Gastrocnemius medialis (tissue), 4 donors: ENCODE measurements at regions not wholly inside any gene's neighbourhood (a gene's known extent, or its start where the extent isn't known, plus 50 kb on each side); places are given as distances from the start of the nearest gene placed in this dataset.
"Not testable (repeated sequence)": the region's sequence is repeated elsewhere in the genome, so short reads cannot be mapped to it uniquely, and the experiment has no call there.

Experiments used
- ATAC-seq, 2 donors: fragments of 150-250 bp; one replicate each; pipeline ENCODE4 v1.9.1; 2016
- DNase-seq, 2 donors: peaks; one replicate each; pipeline ENCODE4 v3.0.0-alpha.2; 2019
- H3K27ac ChIP-seq, 4 donors: fragments of 200-600 bp; sonication (generic); 1 replicate in 1 of 4; 2 replicates in 3 of 4; pipeline ENCODE4 v1.5.1; 2016 to 2018; ENCODE audit warnings: mild to moderate bottlenecking in 2 of 4, moderate library complexity in 1 of 4
- H3K27me3 ChIP-seq, 3 donors: fragments of 200-600 bp; sonication (generic) in 2 of 3; 1 replicate in 1 of 3; 2 replicates in 2 of 3; pipeline versions ENCODE4 v1.5.1 to v1.6.0; 2016 to 2019; ENCODE audit warnings: mild to moderate bottlenecking in 1 of 3, moderate library complexity in 1 of 3
- H3K36me3 ChIP-seq, 2 donors: fragments of 200-600 bp; sonication (generic) in 1 of 2; one replicate each; pipeline ENCODE4 v1.5.1; 2017 to 2018
- H3K4me1 ChIP-seq, 2 donors: fragments of 200-600 bp; sonication (generic) in 1 of 2; one replicate each; pipeline ENCODE4 v1.5.1; 2016 to 2017; ENCODE audit warnings: mild to moderate bottlenecking in 2 of 2
- H3K4me3 ChIP-seq, 4 donors: fragments of 200-600 bp; sonication (generic) in 3 of 4; 1 replicate in 1 of 4; 2 replicates in 3 of 4; pipeline ENCODE4 v1.5.1; 2016 to 2019; ENCODE audit warnings: mild to moderate bottlenecking in 2 of 4
- H3K9me3 ChIP-seq, 3 donors: fragments of 200-600 bp; sonication (generic) in 2 of 3; 1 replicate in 1 of 3; 2 replicates in 2 of 3; pipeline ENCODE4 v1.5.1; 2016 to 2019
- CTCF ChIP-seq, 5 experiments: fragments of 450-650 bp in 3 of 5; fragments of 200-600 bp in 2 of 5; sonication (generic) in 2 of 5; IDR thresholded peaks in 4 of 5; conservative IDR thresholded peaks in 1 of 5; 1 replicate in 4 of 5; 2 replicates in 1 of 5; pipeline ENCODE4 v1.5.1; 2016 to 2019; ENCODE audit warnings: antibody characterized with exemption in 5 of 5, mild to moderate bottlenecking in 3 of 5, moderate library complexity in 3 of 5
- POLR2A ChIP-seq, 2 donors: fragments of 450-650 bp; IDR thresholded peaks; one replicate each; pipeline ENCODE4 v1.6.1; 2017; ENCODE audit warnings: antibody characterized with exemption in 2 of 2, mild to moderate bottlenecking in 2 of 2, moderate library complexity in 2 of 2
- in situ Hi-C, 4 donors: fragments of 200-750 bp; cut with MboI; loops; one replicate each; pipeline versions ENCODE4 v1.15.0 to v1.8.0; 2017; ENCODE audit warnings: low sequenced_read_pairs in 4 of 4
- intact Hi-C: fragments of 100-400 bp; cut with DNase I; formaldehyde crosslinking; loops from one replicate; pipeline ENCODE4 v1.15.1; 2023; ENCODE audit warnings: low total_unique reads

DNA sequence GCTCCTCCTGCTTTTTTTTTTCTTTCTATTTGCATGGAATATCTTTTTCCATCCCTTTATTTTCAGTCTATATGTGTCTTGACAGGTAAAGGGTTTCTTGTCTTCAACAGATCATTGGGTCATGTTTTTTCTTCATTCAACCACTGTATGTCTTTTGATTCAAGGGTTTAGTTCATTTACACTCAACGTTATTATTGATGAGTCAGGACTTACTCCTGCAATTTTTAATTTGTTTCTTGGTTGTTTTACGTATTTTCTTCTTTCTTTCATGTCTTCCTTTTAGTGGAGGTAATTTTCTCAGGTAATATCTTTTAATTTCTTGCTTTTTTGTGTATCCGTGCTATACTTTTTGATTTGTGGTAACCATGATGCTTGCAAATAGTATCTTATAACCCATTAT lies 429.1 kb upstream of the HTR1E start:
- DNase-seq: no peak
- H3K4me3 ChIP-seq: no peak overlapping the region
- H3K4me1 ChIP-seq: no peaks in the 10 kb centered on the region
- TF ChIP-seq CTCF (IDR thresholded peaks at IDR 0.05 in 4 of 5, conservative IDR thresholded peaks at IDR 0.05 in 1 of 5) (no peak), POLR2A (IDR thresholded peaks at IDR 0.05) (no peak)
- no peaks in the 10 kb centered on the region for H3K9me3 ChIP-seq
- intact Hi-C loops: no loop called here
- H3K27me3 ChIP-seq: no peaks in the 10 kb centered on the region
- no peaks in the 10 kb centered on the region for H3K36me3 ChIP-seq
- in situ Hi-C loops: no loop called here
- ATAC-seq: no peak
- H3K27ac ChIP-seq: no peak overlapping the region

- H3K4me3 ChIP-seq: no peak overlapping the region
- intact Hi-C loops: no loop called here
- no peak overlapping the region for H3K27ac ChIP-seq
- H3K36me3 ChIP-seq: no peaks in the 10 kb centered on the region
- in situ Hi-C loops: no loop called here
- no peaks in the 10 kb centered on the region for H3K27me3 ChIP-seq
- DNase-seq: no peak
- no peak for ATAC-seq
- H3K9me3 ChIP-seq: no peaks in the 10 kb centered on the region
- TF ChIP-seq CTCF (IDR thresholded peaks at IDR 0.05 in 4 of 5, conservative IDR thresholded peaks at IDR 0.05 in 1 of 5) (no peak), POLR2A (IDR thresholded peaks at IDR 0.05) (no peak)
- no peaks in the 10 kb centered on the region for H3K4me1 ChIP-seq
Measured at GRCh38 chr6:86502497-86502896, 434.8 kb upstream of the HTR1E start.

DNA sequence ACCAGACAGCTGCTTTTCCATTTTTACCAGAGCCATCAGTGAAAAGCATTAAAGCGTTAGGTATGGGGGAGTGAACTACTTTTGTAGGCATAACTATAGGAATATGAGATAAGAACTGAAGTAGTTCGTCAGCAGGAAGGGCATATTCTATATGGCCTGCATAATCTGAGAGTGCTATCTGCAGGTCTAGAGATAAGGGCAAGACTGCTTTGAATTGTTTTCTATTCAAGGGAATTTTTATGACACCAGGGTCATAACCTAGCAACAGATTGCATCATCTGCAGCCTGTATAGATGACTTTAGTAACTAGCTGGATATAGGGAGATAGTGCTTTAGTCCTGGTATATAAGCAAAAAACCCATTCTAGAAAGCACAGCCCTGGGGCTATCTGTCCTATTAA lies 437.3 kb upstream of the HTR1E start:
- Histone ChIP-seq H3K9me3 (no peaks in the 10 kb centered on the region), H3K27me3 (no peaks in the 10 kb centered on the region), H3K27ac (no peak overlapping the region), H3K4me1 (no peaks in the 10 kb centered on the region), H3K4me3 (no peak overlapping the region), H3K36me3 (no peaks in the 10 kb centered on the region)
- ATAC-seq (no peak), DNase-seq (no peak)
- TF ChIP-seq CTCF (IDR thresholded peaks at IDR 0.05 in 4 of 5, conservative IDR thresholded peaks at IDR 0.05 in 1 of 5) (no peak), POLR2A (IDR thresholded peaks at IDR 0.05) (no peak)
- in situ Hi-C loops (no loop called here), intact Hi-C loops (no loop called here)

DNA sequence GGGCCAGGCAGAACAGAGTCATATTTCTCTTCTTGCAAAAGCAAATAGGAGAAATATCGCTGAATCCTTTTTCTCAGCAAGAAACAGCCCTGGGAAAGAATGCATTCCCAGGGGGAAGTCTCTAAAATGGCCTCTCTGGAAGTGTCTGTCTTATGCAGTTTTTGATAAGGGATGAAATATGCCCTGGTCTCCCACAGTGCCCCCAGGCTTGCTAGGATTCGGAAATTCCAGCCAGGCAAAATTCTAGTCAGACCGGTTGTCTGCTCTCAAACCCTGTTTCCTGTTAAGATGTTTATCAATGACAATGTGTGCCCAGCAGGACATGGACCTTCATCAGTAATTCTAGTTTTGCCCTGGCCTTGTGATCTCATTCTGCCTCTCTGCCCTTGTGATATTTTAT lies 448.3 kb upstream of the HTR1E start:
- H3K27me3 ChIP-seq, in situ Hi-C loops, ATAC-seq, H3K9me3 ChIP-seq, DNase-seq, H3K4me1 ChIP-seq, intact Hi-C loops, H3K4me3 ChIP-seq, H3K27ac ChIP-seq, H3K36me3 ChIP-seq: not testable (repeated sequence)

DNA sequence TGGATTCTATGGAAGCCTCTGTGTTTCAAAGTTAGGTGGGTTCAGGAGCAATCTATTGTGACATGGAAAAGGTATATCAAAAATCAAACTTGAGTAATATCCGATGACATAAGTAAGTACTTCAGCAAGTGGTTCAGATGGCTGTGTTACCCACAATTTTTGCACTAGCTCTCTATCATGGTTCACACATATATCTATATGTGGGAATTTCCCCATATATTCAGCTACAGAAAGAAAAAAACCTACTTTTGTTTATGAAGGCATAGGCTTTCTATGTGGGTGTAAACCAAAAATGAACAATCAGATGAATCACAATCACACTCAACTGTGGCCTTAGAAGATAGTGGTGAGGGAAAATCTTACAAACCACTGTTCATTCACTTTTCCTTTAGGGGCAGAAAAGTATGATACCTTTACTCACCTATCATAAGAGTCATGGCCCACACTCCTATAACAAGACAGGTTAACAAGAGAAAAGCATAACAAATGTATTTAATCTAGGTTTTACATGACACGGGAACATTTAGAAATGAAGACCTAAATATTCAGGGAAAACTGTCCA lies 449.6 kb upstream of the HTR1E start:
- Histone ChIP-seq H3K4me1 (no peaks in the 10 kb centered on the region), H3K9me3 (no peaks in the 10 kb centered on the region), H3K27ac (no peak overlapping the region), H3K27me3 (no peaks in the 10 kb centered on the region), H3K4me3 (no peak overlapping the region), H3K36me3 (no peaks in the 10 kb centered on the region)
- ATAC-seq: no peak
- in situ Hi-C loops: no loop called here
- intact Hi-C loops: no loop called here
- TF ChIP-seq CTCF (IDR thresholded peaks at IDR 0.05 in 4 of 5, conservative IDR thresholded peaks at IDR 0.05 in 1 of 5): no peak
- no peak for TF ChIP-seq POLR2A (IDR thresholded peaks at IDR 0.05)
- DNase-seq: no peak

- DNase-seq, H3K27me3 ChIP-seq, H3K4me1 ChIP-seq, intact Hi-C loops, H3K36me3 ChIP-seq, H3K4me3 ChIP-seq, H3K9me3 ChIP-seq, ATAC-seq, H3K27ac ChIP-seq, in situ Hi-C loops: not testable (repeated sequence)
Measured at GRCh38 chr6:86478316-86478715, 459.0 kb upstream of the HTR1E start.
